Heart right ventricle (tissue), 16 donors: ENCODE measurements at regions not wholly inside any gene's neighbourhood (a gene's known extent, or its start where the extent isn't known, plus 50 kb on each side); places are given as distances from the start of the nearest gene placed in this dataset.

Experiments used
- ATAC-seq, 8 donors: fragments of 200-7000 bp; cut with Tn5 transposase; one replicate each; pipeline ENCODE4 v1.9.1; 2020; ENCODE audit warnings: mild to moderate bottlenecking in 8 of 8, moderate library complexity in 8 of 8, moderate number of reproducible peaks in 1 of 8
- DNase-seq, 2 donors: peaks; one replicate each; pipeline ENCODE4 v3.0.0-alpha.2; 2020
- H3K27ac ChIP-seq, 10 donors: fragments of 200-600 bp; sonication (generic) in 2 of 10; one replicate each; pipeline versions ENCODE4 v1.5.0 to v1.8.0; 2020 to 2022; ENCODE audit warnings: mild to moderate bottlenecking in 3 of 10
- H3K27me3 ChIP-seq, 7 donors: fragments of 200-600 bp; one replicate each; pipeline ENCODE4 v1.8.0; 2021 to 2022; ENCODE audit warnings: mild to moderate bottlenecking in 2 of 7
- H3K36me3 ChIP-seq, 9 donors: fragments of 200-600 bp; sonication (generic) in 1 of 9; one replicate each; pipeline versions ENCODE4 v1.5.0 to v1.8.0; 2020 to 2022; ENCODE audit warnings: mild to moderate bottlenecking in 2 of 9
- H3K4me1 ChIP-seq, 9 donors: fragments of 200-600 bp; sonication (generic) in 1 of 9; one replicate each; pipeline versions ENCODE4 v1.5.0 to v1.8.0; 2020 to 2022; ENCODE audit warnings: mild to moderate bottlenecking in 4 of 9
- H3K4me3 ChIP-seq, 10 donors: fragments of 200-600 bp; sonication (generic) in 2 of 10; one replicate each; pipeline versions ENCODE4 v1.5.0 to v1.8.0; 2020 to 2022; ENCODE audit warnings: mild to moderate bottlenecking in 7 of 10, moderate library complexity in 2 of 10
- H3K9me3 ChIP-seq, 11 donors: fragments of 200-600 bp in 10 of 11; sonication (generic) in 2 of 11; one replicate each; pipeline versions ENCODE4 v1.5.0 to v1.8.0; 2013 to 2022; ENCODE audit warnings: mild to moderate bottlenecking in 2 of 11, control low read depth in 1 of 11, moderate library complexity in 1 of 11
- CTCF ChIP-seq, 9 donors: fragments of 200-600 bp; sonication (generic) in 2 of 9; IDR thresholded peaks; one replicate each; pipeline versions ENCODE4 v1.5.0 to v1.8.0; 2021 to 2022; ENCODE audit warnings: antibody characterized with exemption in 9 of 9, mild to moderate bottlenecking in 5 of 9, moderate library complexity in 1 of 9
- WGBS, 2 donors: extraction: QIAGEN DNeasy Blood & Tissue Kit; methylation state at CpG; one replicate each; pipeline ENCODE4 v1.1.7; 2013; ENCODE audit warnings: inconsistent platforms in 1 of 2; 5-methylcytosine and 5-hydroxymethylcytosine counted together
- intact Hi-C, 10 donors: fragments of 100-400 bp; cut with DNase I; formaldehyde crosslinking; loops; one replicate each; pipeline versions ENCODE4 v1.11.1 to v1.14.2; 2022
- donor health status: Arrhythmogenic right ventricular cardiomyopathy.
- donor health status: ischemic (EF 13 %, LVEDD 7.1; RV severe dilation, severe dysfunction).
- donor health status: healthy with polysubstance abuse.
- donor health status: DM: no; HTN: yes; CAD: no.
- donor health status: DM: no; HTN: no; CAD: no.
- donor health status: ischemic (EF 25% LVEDD 6.9; RV normal size, moderate dysfunction).
- donor health status: ischemic (EF 25% LVEDD 5.7; RV mildly dilated, moderate dysfunction).
- donor health status: healthy.
- donor health status: DM: yes; HTN: yes; CAD: no.
- donor health status: Ischemic cardiomyopathy.
- donor health status: ischemic (EF 35%, LVEDD 5.7; RV mildly dilated, moderate dysfunction).
- donor health status: nonischemic (EF 11% LVEDD 7.7; RV severe dilation, severe dysfunction).
- donor health status: DM: yes; HTN: yes; CAD: no.
- donor health status: PGD.
- donor health status: ischemic (EF 29% LVEDD 5.4; RV normal size, mild dysfunction).
- donor health status: nonischemic (EF 23%, LVEDD 6.1; RV moderate dilation, normal function).

GRCh38 chr4:137934911-137935310 is 307.2 kb downstream of the SLC7A11 start:
- ATAC-seq = no peak

GRCh38 chr4:137934046-137934445 is 308.1 kb downstream of the SLC7A11 start:
- intact Hi-C loops = no loop called here
- WGBS, 2 donors = 61 to 86% methylated on average over 2 of the region's 2 CpGs
- no peak overlapping the region for H3K27ac ChIP-seq
- H3K4me1 ChIP-seq = no peaks in the 10 kb centered on the region
- ATAC-seq (no peak), DNase-seq (no peak)
- no peaks in the 10 kb centered on the region for H3K27me3 ChIP-seq
- no peak overlapping the region for H3K4me3 ChIP-seq
- TF ChIP-seq CTCF (IDR thresholded peaks at IDR 0.05) = no peak
- H3K36me3 ChIP-seq = no peaks in the 10 kb centered on the region
- H3K9me3 ChIP-seq = peaks cover 0 to 10% (median under 1%) of the 10 kb centered on the region in 11 donors

More at GRCh38 chr4:137934911-137935310, 307.2 kb downstream of the SLC7A11 start:
- Histone ChIP-seq H3K27me3 (no peaks in the 10 kb centered on the region), H3K9me3 (peaks cover 0 to 17% (median 8%) of the 10 kb centered on the region in 11 donors), H3K36me3 (no peaks in the 10 kb centered on the region), H3K4me3 (no peak overlapping the region), H3K4me1 (no peaks in the 10 kb centered on the region), H3K27ac (no peak overlapping the region)
- TF ChIP-seq CTCF (IDR thresholded peaks at IDR 0.05) = no peak
- 77 to 84% methylated on average over 1 of the region's 1 CpG for WGBS, 2 donors
- no peak for DNase-seq
- intact Hi-C loops = no loop called here

GRCh38 chr4:137927972-137928371 is 314.2 kb downstream of the SLC7A11 start:
- intact Hi-C loops = no loop called here
- 81 to 91% methylated on average over 1 of the region's 1 CpG for WGBS, 2 donors

GRCh38 chr4:137923494-137923893 is 318.7 kb downstream of the SLC7A11 start:
- DNase-seq = no peak
- no peak overlapping the region for H3K27ac ChIP-seq
- H3K27me3 ChIP-seq = no peaks in the 10 kb centered on the region
- H3K4me3 ChIP-seq = no peak overlapping the region
- TF ChIP-seq CTCF (IDR thresholded peaks at IDR 0.05) = no peak
- no peak for ATAC-seq
- no peaks in the 10 kb centered on the region for H3K9me3 ChIP-seq
- no peaks in the 10 kb centered on the region for H3K36me3 ChIP-seq
- H3K4me1 ChIP-seq = no peaks in the 10 kb centered on the region
- intact Hi-C loops = no loop called here
- WGBS, 2 donors = 82 to 88% methylated on average over 3 of the region's 3 CpGs

More at GRCh38 chr4:137927972-137928371, 314.2 kb downstream of the SLC7A11 start:
- no peak for TF ChIP-seq CTCF (IDR thresholded peaks at IDR 0.05)
- H3K36me3 ChIP-seq = no peaks in the 10 kb centered on the region
- H3K4me1 ChIP-seq = no peaks in the 10 kb centered on the region
- H3K27me3 ChIP-seq = no peaks in the 10 kb centered on the region
- no peaks in the 10 kb centered on the region for H3K9me3 ChIP-seq
- no peak overlapping the region for H3K27ac ChIP-seq
- no peak for DNase-seq
- no peak overlapping the region for H3K4me3 ChIP-seq
- ATAC-seq = no peak
